HPDE6-E6E7 (cell line): ENCODE measurements at regions not wholly inside any gene's neighbourhood (a gene's known extent, or its start where the extent isn't known, plus 50 kb on each side); places are given as distances from the start of the nearest gene placed in this dataset.

Experiments used
- DNase-seq: peaks from one replicate; pipeline ENCODE4 v3.0.0; 2011; ENCODE audit warnings: missing footprints; ENCODE audit errors: extremely low spot score

- DNase-seq: no peak
Observed at GRCh38 chr3:42012935-42013690, 51.2 kb upstream of the ULK4 start.

DNA sequence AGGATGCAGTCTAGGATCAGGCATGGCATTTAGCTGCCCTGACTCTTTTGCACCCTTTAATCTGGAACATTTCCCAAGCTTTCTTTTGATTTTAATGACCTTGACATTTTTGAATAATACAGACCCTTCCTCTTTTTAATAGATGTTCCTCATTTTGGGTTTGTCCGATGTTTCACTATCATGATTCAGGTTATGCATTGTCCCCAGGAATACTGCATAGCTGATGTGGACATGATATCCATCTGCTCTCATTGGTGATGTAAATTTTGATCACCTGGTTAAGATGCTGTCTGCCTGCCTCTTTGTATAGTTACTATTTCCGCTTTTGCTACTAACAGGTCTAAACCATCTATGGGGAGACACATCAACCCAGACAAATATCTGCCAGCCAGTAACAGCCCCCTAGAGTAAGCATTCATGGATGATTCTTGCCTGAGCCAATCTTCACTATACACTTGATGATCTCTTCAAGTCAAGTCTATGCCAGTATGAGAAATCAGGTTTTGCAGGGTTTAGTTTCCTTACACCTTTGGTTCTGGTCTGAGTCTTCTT lies 50.6 kb upstream of the ULK4 start:
- no peak for DNase-seq
